ENCODE measurements at regions not wholly inside any gene's neighbourhood (a gene's known extent, or its start where the extent isn't known, plus 50 kb on each side); places are given as distances from the start of the nearest gene placed in this dataset.

- Histone ChIP-seq H3K4me1 (no peaks in the 10 kb centered on the region), H3K4me3 (no peak overlapping the region), H3K36me3 (no peaks in the 10 kb centered on the region), H3K27ac (no peak overlapping the region), H3K27me3 (no peaks in the 10 kb centered on the region), H3K9me3 (no peaks in the 10 kb centered on the region)
- DNase-seq (ENCODE audit: low spot score in 2 of 2), result no peak
- TF ChIP-seq POLR2AphosphoS5 (IDR thresholded peaks at IDR 0.05) (no peak), POLR2A (IDR thresholded peaks at IDR 0.05) (no peak), CTCF (IDR thresholded peaks at IDR 0.05) (no peak)
- intact Hi-C loops (cut with DNase I; ENCODE audit: low total_unique reads), result no loop called here
Observed at GRCh38 chr17:13813347-13814240, 211.9 kb upstream of the HS3ST3A1 start.

- no peak for DNase-seq (ENCODE audit: low spot score in 2 of 2)
- intact Hi-C loops (cut with DNase I; ENCODE audit: low total_unique reads), result no loop called here
- TF ChIP-seq CTCF (IDR thresholded peaks at IDR 0.05) (no peak), POLR2A (IDR thresholded peaks at IDR 0.05) (no peak), POLR2AphosphoS5 (IDR thresholded peaks at IDR 0.05) (no peak)
- Histone ChIP-seq H3K9me3 (peaks cover 0 to 13% of the 10 kb centered on the region in 2 donors), H3K36me3 (no peaks in the 10 kb centered on the region), H3K27ac (no peak overlapping the region), H3K27me3 (no peaks in the 10 kb centered on the region), H3K4me3 (no peak overlapping the region), H3K4me1 (no peaks in the 10 kb centered on the region)
Observed at GRCh38 chr17:13822700-13823099, 221.0 kb upstream of the HS3ST3A1 start.

GRCh38 chr17:13825526-13826040 lies 223.9 kb upstream of the HS3ST3A1 start:
- Histone ChIP-seq H3K36me3 (no peaks in the 10 kb centered on the region), H3K27me3 (no peaks in the 10 kb centered on the region), H3K27ac (no peak overlapping the region), H3K9me3 (peaks cover 0 to 9% of the 10 kb centered on the region in 2 donors), H3K4me3 (no peak overlapping the region), H3K4me1 (no peaks in the 10 kb centered on the region)
- TF ChIP-seq POLR2A (IDR thresholded peaks at IDR 0.05) (no peak), POLR2AphosphoS5 (IDR thresholded peaks at IDR 0.05) (no peak), CTCF (IDR thresholded peaks at IDR 0.05) (no peak)
- DNase-seq (ENCODE audit: low spot score in 2 of 2), result no peak
- intact Hi-C loops (cut with DNase I; ENCODE audit: low total_unique reads), result no loop called here

GRCh38 chr17:13827118-13827517 lies 225.4 kb upstream of the HS3ST3A1 start:
- Histone ChIP-seq H3K9me3 (peaks cover 0 to 9% of the 10 kb centered on the region in 2 donors), H3K36me3 (no peaks in the 10 kb centered on the region), H3K27me3 (no peaks in the 10 kb centered on the region), H3K4me3 (no peak overlapping the region), H3K27ac (no peak overlapping the region), H3K4me1 (no peaks in the 10 kb centered on the region)
- TF ChIP-seq CTCF (IDR thresholded peaks at IDR 0.05), result no peak
- TF ChIP-seq POLR2A (IDR thresholded peaks at IDR 0.05), result no peak
- no peak for TF ChIP-seq POLR2AphosphoS5 (IDR thresholded peaks at IDR 0.05)
- no peak for DNase-seq (ENCODE audit: low spot score in 2 of 2)
- intact Hi-C loops (cut with DNase I; ENCODE audit: low total_unique reads), result no loop called here

GRCh38 chr17:13833921-13834320 lies 232.2 kb upstream of the HS3ST3A1 start:
- Histone ChIP-seq H3K4me3 (no peak overlapping the region), H3K4me1 (no peaks in the 10 kb centered on the region), H3K27me3 (no peaks in the 10 kb centered on the region), H3K27ac (no peak overlapping the region), H3K36me3 (no peaks in the 10 kb centered on the region), H3K9me3 (no peaks in the 10 kb centered on the region)
- intact Hi-C loops (cut with DNase I; ENCODE audit: low total_unique reads), result no loop called here
- TF ChIP-seq POLR2A (IDR thresholded peaks at IDR 0.05) (no peak), CTCF (IDR thresholded peaks at IDR 0.05) (no peak), POLR2AphosphoS5 (IDR thresholded peaks at IDR 0.05) (no peak)
- DNase-seq (ENCODE audit: low spot score in 2 of 2), result no peak
